Nephron (organoid): ENCODE measurements at regions not wholly inside any gene's neighbourhood (a gene's known extent, or its start where the extent isn't known, plus 50 kb on each side); places are given as distances from the start of the nearest gene placed in this dataset.

Experiments
- H3K27ac Mint-ChIP-seq, 3 experiments: 2 replicates each; pipeline ENCODE4 v1.8.0; 2020; ENCODE audit warnings: mixed read lengths in 3 of 3, mild to moderate bottlenecking in 2 of 3, moderate library complexity in 1 of 3
- H3K27me3 Mint-ChIP-seq: 2 replicates; pipeline ENCODE4 v1.8.0; 2021; ENCODE audit warnings: low read depth, mild to moderate bottlenecking, moderate library complexity, mixed read lengths
- H3K36me3 Mint-ChIP-seq: 2 replicates; pipeline ENCODE4 v1.8.0; 2020; ENCODE audit warnings: low read depth, mixed read lengths
- H3K4me1 Mint-ChIP-seq: 2 replicates; pipeline ENCODE4 v1.8.0; 2020; ENCODE audit warnings: mixed read lengths
- H3K4me3 Mint-ChIP-seq, 3 experiments: 2 replicates each; pipeline ENCODE4 v1.8.0; 2020; ENCODE audit warnings: mild to moderate bottlenecking in 3 of 3, mixed read lengths in 3 of 3, moderate library complexity in 2 of 3
- H3K9me3 Mint-ChIP-seq: 2 replicates; pipeline ENCODE4 v1.8.0; 2020; ENCODE audit warnings: mixed read lengths
- CTCF ChIP-seq, 3 experiments: fragments of 200-600 bp; sonication (generic); IDR thresholded peaks; one replicate each; pipeline ENCODE4 v1.5.0; 2021; ENCODE audit warnings: antibody characterized with exemption in 3 of 3; ENCODE audit not compliant: unreplicated experiment in 3 of 3

- Mint-ChIP-seq H3K4me1 (peaks cover 29% of the 10 kb centered on the region), H3K27me3 (peaks cover 5% of the 10 kb centered on the region), H3K9me3 (peaks cover 2% of the 10 kb centered on the region), H3K27ac (no peak overlapping the region), H3K4me3 (no peak overlapping the region), H3K36me3 (no peaks in the 10 kb centered on the region)
- no peak for TF ChIP-seq CTCF (IDR thresholded peaks at IDR 0.05; ENCODE audit: unreplicated experiment in 3 of 3)
These were observed 292.4 kb downstream of the NUAK1 start for GRCh38 chr12:105846331-105846730.

GRCh38 chr12:105847068-105847467 lies 291.7 kb downstream of the NUAK1 start:
- TF ChIP-seq CTCF (IDR thresholded peaks at IDR 0.05; ENCODE audit: unreplicated experiment in 3 of 3): no peak
- no peak overlapping the region for H3K4me3 Mint-ChIP-seq
- H3K4me1 Mint-ChIP-seq: peaks cover 23% of the 10 kb centered on the region
- no peak overlapping the region for H3K27ac Mint-ChIP-seq
- H3K36me3 Mint-ChIP-seq: no peaks in the 10 kb centered on the region
- H3K27me3 Mint-ChIP-seq: peaks cover 5% of the 10 kb centered on the region
- H3K9me3 Mint-ChIP-seq: peaks cover 2% of the 10 kb centered on the region

GRCh38 chr12:105848286-105848685 lies 290.5 kb downstream of the NUAK1 start:
- Mint-ChIP-seq H3K27ac (no peak overlapping the region), H3K27me3 (peaks cover 5% of the 10 kb centered on the region), H3K4me1 (peaks cover 21% of the 10 kb centered on the region), H3K36me3 (no peaks in the 10 kb centered on the region), H3K9me3 (peaks cover 2% of the 10 kb centered on the region), H3K4me3 (no peak overlapping the region)
- no peak for TF ChIP-seq CTCF (IDR thresholded peaks at IDR 0.05; ENCODE audit: unreplicated experiment in 3 of 3)

GRCh38 chr12:105850103-105850968 lies 288.4 kb downstream of the NUAK1 start:
- H3K4me3 Mint-ChIP-seq: no peak overlapping the region
- no peak for TF ChIP-seq CTCF (IDR thresholded peaks at IDR 0.05; ENCODE audit: unreplicated experiment in 3 of 3)
- H3K4me1 Mint-ChIP-seq: peaks cover 10% of the 10 kb centered on the region

GRCh38 chr12:105852496-105852895 lies 286.3 kb downstream of the NUAK1 start:
- H3K4me1 Mint-ChIP-seq: peaks cover 13% of the 10 kb centered on the region
- no peak for TF ChIP-seq CTCF (IDR thresholded peaks at IDR 0.05; ENCODE audit: unreplicated experiment in 3 of 3)
- H3K4me3 Mint-ChIP-seq: no peak overlapping the region
- no peaks in the 10 kb centered on the region for H3K9me3 Mint-ChIP-seq
- no peaks in the 10 kb centered on the region for H3K36me3 Mint-ChIP-seq
- peaks cover 5% of the 10 kb centered on the region for H3K27me3 Mint-ChIP-seq
- peak overlapping the region in 1 of 3 experiments; percentile 11 for H3K27ac Mint-ChIP-seq

More at GRCh38 chr12:105850103-105850968, 288.4 kb downstream of the NUAK1 start:
- Mint-ChIP-seq H3K27ac (no peak overlapping the region), H3K27me3 (peaks cover 5% of the 10 kb centered on the region), H3K9me3 (no peaks in the 10 kb centered on the region), H3K36me3 (no peaks in the 10 kb centered on the region)

GRCh38 chr12:105852951-105853350 lies 285.8 kb downstream of the NUAK1 start:
- Mint-ChIP-seq H3K4me3 (no peak overlapping the region), H3K36me3 (no peaks in the 10 kb centered on the region), H3K9me3 (no peaks in the 10 kb centered on the region), H3K4me1 (peaks cover 13% of the 10 kb centered on the region), H3K27ac (peak overlapping the region in 1 of 3 experiments; percentile 11), H3K27me3 (peaks cover 5% of the 10 kb centered on the region)
- no peak for TF ChIP-seq CTCF (IDR thresholded peaks at IDR 0.05; ENCODE audit: unreplicated experiment in 3 of 3)
